ENCODE measurements at regions not wholly inside any gene's neighbourhood (a gene's known extent, or its start where the extent isn't known, plus 50 kb on each side); places are given as distances from the start of the nearest gene placed in this dataset.
"Not testable (repeated sequence)": the region's sequence is repeated elsewhere in the genome, so short reads cannot be mapped to it uniquely, and the experiment has no call there.

DNA sequence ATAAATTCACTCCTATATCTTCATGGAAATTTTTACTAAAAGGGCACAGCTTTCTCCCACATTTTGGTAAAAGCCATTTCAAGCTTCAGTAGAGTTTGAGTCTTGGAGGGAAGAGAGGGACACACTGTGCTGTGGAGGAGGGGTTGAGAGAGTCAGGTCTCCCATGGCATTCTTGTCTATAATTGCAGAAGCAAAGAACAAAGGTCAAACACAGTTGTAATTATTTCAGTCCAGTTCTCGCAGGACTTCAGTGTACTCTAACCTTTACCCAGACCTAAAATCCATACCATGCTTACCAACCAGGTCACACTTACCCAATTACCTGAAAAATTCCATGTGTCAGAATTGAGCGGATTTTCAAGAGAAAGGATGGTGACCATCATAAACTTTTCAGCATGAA lies 298.4 kb downstream of the XPNPEP1 start:
- H3K27me3 ChIP-seq (ENCODE audit: control insufficient read depth, insufficient read depth, low read length): no peaks in the 10 kb centered on the region

DNA sequence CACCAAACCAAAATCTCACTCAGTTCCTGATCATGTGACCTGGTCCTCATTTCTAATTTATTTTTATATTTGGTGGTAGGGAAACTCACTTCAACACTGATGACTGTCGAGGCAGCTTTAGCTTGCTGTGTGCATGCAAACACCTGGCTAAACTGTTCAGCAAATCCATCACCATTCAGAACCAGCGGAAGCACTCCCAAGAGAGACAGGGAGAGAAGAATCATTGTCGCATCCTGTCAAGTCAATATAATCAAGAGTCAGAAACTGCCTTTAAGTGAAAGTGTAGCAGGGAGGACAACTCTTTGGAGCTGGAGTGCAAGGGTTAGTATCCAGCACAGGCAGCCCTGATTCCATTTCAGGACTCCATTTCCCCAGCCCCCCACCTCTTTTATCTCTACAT lies 300.7 kb downstream of the XPNPEP1 start:
- no peaks in the 10 kb centered on the region for H3K36me3 ChIP-seq (ENCODE audit: control insufficient read depth, insufficient read depth, low read length)
- H3K9me3 ChIP-seq (ENCODE audit: control insufficient read depth, low read length): no peaks in the 10 kb centered on the region
- H3K27me3 ChIP-seq (ENCODE audit: control insufficient read depth, insufficient read depth, low read length): no peaks in the 10 kb centered on the region
- H3K4me3 ChIP-seq (ENCODE audit: low read length): no peak overlapping the region
- no peak overlapping the region for H3K9ac ChIP-seq (ENCODE audit: low read length)
- H3K4me1 ChIP-seq (ENCODE audit: control insufficient read depth, insufficient read depth, low read length): no peaks in the 10 kb centered on the region

More for the DNA sequence above, 298.4 kb downstream of the XPNPEP1 start:
- Histone ChIP-seq H3K4me3 (ENCODE audit: low read length) (no peak overlapping the region), H3K4me1 (ENCODE audit: control insufficient read depth, insufficient read depth, low read length) (no peaks in the 10 kb centered on the region), H3K36me3 (ENCODE audit: control insufficient read depth, insufficient read depth, low read length) (no peaks in the 10 kb centered on the region), H3K9ac (ENCODE audit: low read length) (no peak overlapping the region), H3K9me3 (ENCODE audit: control insufficient read depth, low read length) (no peaks in the 10 kb centered on the region)

GRCh38 chr10:109620396-109620795 lies 302.9 kb downstream of the XPNPEP1 start:
- no peaks in the 10 kb centered on the region for H3K4me1 ChIP-seq (ENCODE audit: control insufficient read depth, insufficient read depth, low read length)
- H3K27me3 ChIP-seq (ENCODE audit: control insufficient read depth, insufficient read depth, low read length): no peaks in the 10 kb centered on the region
- H3K36me3 ChIP-seq (ENCODE audit: control insufficient read depth, insufficient read depth, low read length): no peaks in the 10 kb centered on the region
- H3K4me3 ChIP-seq (ENCODE audit: low read length): no peak overlapping the region
- H3K9me3 ChIP-seq (ENCODE audit: control insufficient read depth, low read length): no peaks in the 10 kb centered on the region
- H3K9ac ChIP-seq (ENCODE audit: low read length): no peak overlapping the region

- no peaks in the 10 kb centered on the region for H3K9me3 ChIP-seq (ENCODE audit: control insufficient read depth, low read length)
- no peak overlapping the region for H3K9ac ChIP-seq (ENCODE audit: low read length)
- H3K36me3 ChIP-seq (ENCODE audit: control insufficient read depth, insufficient read depth, low read length): no peaks in the 10 kb centered on the region
- H3K27me3 ChIP-seq (ENCODE audit: control insufficient read depth, insufficient read depth, low read length): no peaks in the 10 kb centered on the region
- H3K4me1 ChIP-seq (ENCODE audit: control insufficient read depth, insufficient read depth, low read length): no peaks in the 10 kb centered on the region
- no peak overlapping the region for H3K4me3 ChIP-seq (ENCODE audit: low read length)
Observed at GRCh38 chr10:109619914-109620313, 303.4 kb downstream of the XPNPEP1 start.

- no peaks in the 10 kb centered on the region for H3K9me3 ChIP-seq (ENCODE audit: control insufficient read depth, low read length)
- no peaks in the 10 kb centered on the region for H3K27me3 ChIP-seq (ENCODE audit: control insufficient read depth, insufficient read depth, low read length)
- no peak overlapping the region for H3K4me3 ChIP-seq (ENCODE audit: low read length)
- H3K4me1 ChIP-seq (ENCODE audit: control insufficient read depth, insufficient read depth, low read length): no peaks in the 10 kb centered on the region
- H3K36me3 ChIP-seq (ENCODE audit: control insufficient read depth, insufficient read depth, low read length): no peaks in the 10 kb centered on the region
- H3K9ac ChIP-seq (ENCODE audit: low read length): no peak overlapping the region
Observed at GRCh38 chr10:109618748-109619147, 304.6 kb downstream of the XPNPEP1 start.

GRCh38 chr10:109618301-109618700 lies 305.0 kb downstream of the XPNPEP1 start:
- no peaks in the 10 kb centered on the region for H3K36me3 ChIP-seq (ENCODE audit: control insufficient read depth, insufficient read depth, low read length)
- H3K4me1 ChIP-seq (ENCODE audit: control insufficient read depth, insufficient read depth, low read length): no peaks in the 10 kb centered on the region
- H3K27me3 ChIP-seq (ENCODE audit: control insufficient read depth, insufficient read depth, low read length): no peaks in the 10 kb centered on the region
- H3K4me3 ChIP-seq (ENCODE audit: low read length): no peak overlapping the region
- no peaks in the 10 kb centered on the region for H3K9me3 ChIP-seq (ENCODE audit: control insufficient read depth, low read length)
- H3K9ac ChIP-seq (ENCODE audit: low read length): no peak overlapping the region

- H3K9ac ChIP-seq (ENCODE audit: low read length): no peak overlapping the region
- no peaks in the 10 kb centered on the region for H3K4me1 ChIP-seq (ENCODE audit: control insufficient read depth, insufficient read depth, low read length)
- H3K36me3 ChIP-seq (ENCODE audit: control insufficient read depth, insufficient read depth, low read length): no peaks in the 10 kb centered on the region
- H3K9me3 ChIP-seq (ENCODE audit: control insufficient read depth, low read length): no peaks in the 10 kb centered on the region
- H3K4me3 ChIP-seq (ENCODE audit: low read length): no peak overlapping the region
- no peaks in the 10 kb centered on the region for H3K27me3 ChIP-seq (ENCODE audit: control insufficient read depth, insufficient read depth, low read length)
Observed at GRCh38 chr10:109616359-109616980, 306.8 kb downstream of the XPNPEP1 start.

- H3K9ac ChIP-seq (ENCODE audit: low read length); H3K4me3 ChIP-seq (ENCODE audit: low read length); H3K36me3 ChIP-seq (ENCODE audit: control insufficient read depth, insufficient read depth, low read length); H3K4me1 ChIP-seq (ENCODE audit: control insufficient read depth, insufficient read depth, low read length); H3K27me3 ChIP-seq (ENCODE audit: control insufficient read depth, insufficient read depth, low read length); H3K9me3 ChIP-seq (ENCODE audit: control insufficient read depth, low read length): not testable (repeated sequence)
Observed at GRCh38 chr10:109595356-109595755, 328.0 kb downstream of the XPNPEP1 start.

- no peak overlapping the region for H3K9ac ChIP-seq (ENCODE audit: low read length)
- no peaks in the 10 kb centered on the region for H3K9me3 ChIP-seq (ENCODE audit: control insufficient read depth, low read length)
- H3K27me3 ChIP-seq (ENCODE audit: control insufficient read depth, insufficient read depth, low read length): no peaks in the 10 kb centered on the region
- no peaks in the 10 kb centered on the region for H3K4me1 ChIP-seq (ENCODE audit: control insufficient read depth, insufficient read depth, low read length)
- H3K36me3 ChIP-seq (ENCODE audit: control insufficient read depth, insufficient read depth, low read length): no peaks in the 10 kb centered on the region
- H3K4me3 ChIP-seq (ENCODE audit: low read length): no peak overlapping the region
Observed at GRCh38 chr10:109593682-109594081, 329.6 kb downstream of the XPNPEP1 start.

GRCh38 chr10:109592391-109592790 lies 330.9 kb downstream of the XPNPEP1 start:
- Histone ChIP-seq H3K9me3 (ENCODE audit: control insufficient read depth, low read length) (no peaks in the 10 kb centered on the region), H3K4me1 (ENCODE audit: control insufficient read depth, insufficient read depth, low read length) (no peaks in the 10 kb centered on the region), H3K36me3 (ENCODE audit: control insufficient read depth, insufficient read depth, low read length) (no peaks in the 10 kb centered on the region), H3K4me3 (ENCODE audit: low read length) (no peak overlapping the region), H3K9ac (ENCODE audit: low read length) (no peak overlapping the region), H3K27me3 (ENCODE audit: control insufficient read depth, insufficient read depth, low read length) (no peaks in the 10 kb centered on the region)

DNA sequence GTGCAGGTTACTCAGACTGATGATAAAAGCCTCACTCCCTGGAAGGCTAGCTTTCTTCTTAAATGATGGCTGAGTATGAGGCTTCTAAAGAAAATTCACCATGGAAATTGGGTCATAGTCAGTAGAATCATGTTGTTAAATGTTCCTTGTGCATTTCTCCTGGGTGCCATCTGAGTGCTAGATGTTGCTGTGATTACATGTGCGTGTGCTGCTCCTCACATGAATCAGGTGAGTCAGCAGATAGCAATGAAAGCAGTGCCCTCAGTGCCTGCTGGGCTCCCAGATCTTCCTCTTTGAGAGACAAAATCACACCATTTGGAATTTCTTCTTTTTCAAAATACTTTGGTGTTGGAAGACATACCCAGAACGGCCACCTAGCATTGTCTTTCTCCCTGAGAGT lies 331.7 kb downstream of the XPNPEP1 start:
- H3K27me3 ChIP-seq (ENCODE audit: control insufficient read depth, insufficient read depth, low read length): no peaks in the 10 kb centered on the region
- no peak overlapping the region for H3K9ac ChIP-seq (ENCODE audit: low read length)
- H3K4me1 ChIP-seq (ENCODE audit: control insufficient read depth, insufficient read depth, low read length): no peaks in the 10 kb centered on the region
- H3K9me3 ChIP-seq (ENCODE audit: control insufficient read depth, low read length): no peaks in the 10 kb centered on the region
- no peaks in the 10 kb centered on the region for H3K36me3 ChIP-seq (ENCODE audit: control insufficient read depth, insufficient read depth, low read length)
- H3K4me3 ChIP-seq (ENCODE audit: low read length): no peak overlapping the region

DNA sequence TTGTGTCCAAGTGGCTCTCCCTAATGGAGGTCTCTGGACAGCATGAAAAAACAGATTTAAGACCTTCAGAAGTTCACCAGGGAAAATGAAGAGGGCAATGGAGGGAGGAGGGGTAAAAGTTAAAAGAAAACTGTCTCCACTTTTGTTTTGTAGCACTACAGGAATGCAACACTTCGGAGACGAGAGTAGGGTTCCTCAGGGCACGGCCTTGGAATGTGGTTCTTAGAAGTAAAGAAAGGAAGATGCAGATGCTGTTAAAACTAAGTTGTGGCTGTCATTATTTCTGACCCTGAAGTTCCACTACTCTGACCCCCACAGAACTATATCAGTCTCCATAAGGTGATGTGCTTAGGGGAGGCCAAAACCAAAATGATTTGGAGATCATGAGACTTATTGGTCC lies 335.1 kb downstream of the XPNPEP1 start:
- Histone ChIP-seq H3K27me3 (ENCODE audit: control insufficient read depth, insufficient read depth, low read length) (no peaks in the 10 kb centered on the region), H3K9ac (ENCODE audit: low read length) (no peak overlapping the region), H3K4me1 (ENCODE audit: control insufficient read depth, insufficient read depth, low read length) (no peaks in the 10 kb centered on the region), H3K9me3 (ENCODE audit: control insufficient read depth, low read length) (no peaks in the 10 kb centered on the region), H3K4me3 (ENCODE audit: low read length) (no peak overlapping the region), H3K36me3 (ENCODE audit: control insufficient read depth, insufficient read depth, low read length) (no peaks in the 10 kb centered on the region)

DNA sequence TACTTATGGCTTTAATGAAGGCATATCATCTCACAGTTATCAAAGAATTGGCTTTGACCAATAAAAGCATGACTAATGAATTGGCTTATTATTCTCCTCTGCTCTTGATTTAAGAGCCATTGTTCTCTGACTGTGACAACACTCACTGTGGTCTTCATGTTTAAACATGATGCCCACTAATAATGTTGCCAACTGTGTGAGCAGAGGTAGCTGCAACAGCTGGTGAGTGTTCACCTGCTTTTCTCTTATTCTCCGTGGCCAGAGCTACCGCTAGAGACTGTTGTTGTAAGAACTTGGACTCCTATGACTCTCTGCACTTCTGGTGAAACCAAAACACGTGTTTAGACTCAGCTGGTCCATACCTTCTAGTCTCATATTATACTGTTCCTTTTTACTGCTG lies 335.9 kb downstream of the XPNPEP1 start:
- H3K9me3 ChIP-seq (ENCODE audit: control insufficient read depth, low read length): no peaks in the 10 kb centered on the region
- no peak overlapping the region for H3K4me3 ChIP-seq (ENCODE audit: low read length)
- no peaks in the 10 kb centered on the region for H3K4me1 ChIP-seq (ENCODE audit: control insufficient read depth, insufficient read depth, low read length)
- H3K9ac ChIP-seq (ENCODE audit: low read length): no peak overlapping the region
- H3K27me3 ChIP-seq (ENCODE audit: control insufficient read depth, insufficient read depth, low read length): no peaks in the 10 kb centered on the region
- H3K36me3 ChIP-seq (ENCODE audit: control insufficient read depth, insufficient read depth, low read length): no peaks in the 10 kb centered on the region

Data from mucosa of stomach (tissue), 1 donor.